ENCODE measurements at regions not wholly inside any gene's neighbourhood (a gene's known extent, or its start where the extent isn't known, plus 50 kb on each side); places are given as distances from the start of the nearest gene placed in this dataset.
"Not testable (repeated sequence)": the region's sequence is repeated elsewhere in the genome, so short reads cannot be mapped to it uniquely, and the experiment has no call there.

DNA sequence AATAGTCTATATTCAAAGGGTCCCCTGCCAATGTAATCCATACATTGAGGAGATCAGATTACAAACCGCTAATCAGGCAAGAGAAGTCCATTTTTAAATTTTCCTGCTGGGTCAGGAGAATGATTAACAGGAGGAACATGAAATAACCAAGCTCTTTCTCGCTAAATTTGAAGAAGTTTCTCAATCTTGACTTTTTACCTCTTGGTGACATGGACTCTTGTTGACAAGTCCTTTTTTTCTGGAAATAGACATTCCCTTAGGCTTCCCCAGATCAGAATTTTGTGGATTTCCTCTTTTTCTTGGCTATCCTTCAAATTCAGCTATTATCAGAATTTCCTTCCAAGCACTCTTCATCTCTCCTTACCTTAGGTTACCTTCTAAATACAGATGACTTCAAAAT, 153.0 kb upstream of the LRATD1 start:
- Histone ChIP-seq H3K9me3 (ENCODE audit: low read depth) (no peaks in the 10 kb centered on the region), H3K4me1 (ENCODE audit: low read depth) (no peaks in the 10 kb centered on the region), H3K27ac (no peak overlapping the region), H3K36me3 (no peaks in the 10 kb centered on the region), H3K27me3 (no peaks in the 10 kb centered on the region), H3K4me3 (no peak overlapping the region)
- TF ChIP-seq, protein P1, sequence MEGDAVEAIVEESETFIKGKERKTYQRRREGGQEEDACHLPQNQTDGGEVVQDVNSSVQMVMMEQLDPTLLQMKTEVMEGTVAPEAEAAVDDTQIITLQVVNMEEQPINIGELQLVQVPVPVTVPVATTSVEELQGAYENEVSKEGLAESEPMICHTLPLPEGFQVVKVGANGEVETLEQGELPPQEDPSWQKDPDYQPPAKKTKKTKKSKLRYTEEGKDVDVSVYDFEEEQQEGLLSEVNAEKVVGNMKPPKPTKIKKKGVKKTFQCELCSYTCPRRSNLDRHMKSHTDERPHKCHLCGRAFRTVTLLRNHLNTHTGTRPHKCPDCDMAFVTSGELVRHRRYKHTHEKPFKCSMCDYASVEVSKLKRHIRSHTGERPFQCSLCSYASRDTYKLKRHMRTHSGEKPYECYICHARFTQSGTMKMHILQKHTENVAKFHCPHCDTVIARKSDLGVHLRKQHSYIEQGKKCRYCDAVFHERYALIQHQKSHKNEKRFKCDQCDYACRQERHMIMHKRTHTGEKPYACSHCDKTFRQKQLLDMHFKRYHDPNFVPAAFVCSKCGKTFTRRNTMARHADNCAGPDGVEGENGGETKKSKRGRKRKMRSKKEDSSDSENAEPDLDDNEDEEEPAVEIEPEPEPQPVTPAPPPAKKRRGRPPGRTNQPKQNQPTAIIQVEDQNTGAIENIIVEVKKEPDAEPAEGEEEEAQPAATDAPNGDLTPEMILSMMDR (IDR thresholded peaks at IDR 0.05; ENCODE audit: low read depth, low read length), result no peak
- DNase-seq (ENCODE audit: low read depth in 1 of 2, low spot score in 1 of 2), result no peak

DNA sequence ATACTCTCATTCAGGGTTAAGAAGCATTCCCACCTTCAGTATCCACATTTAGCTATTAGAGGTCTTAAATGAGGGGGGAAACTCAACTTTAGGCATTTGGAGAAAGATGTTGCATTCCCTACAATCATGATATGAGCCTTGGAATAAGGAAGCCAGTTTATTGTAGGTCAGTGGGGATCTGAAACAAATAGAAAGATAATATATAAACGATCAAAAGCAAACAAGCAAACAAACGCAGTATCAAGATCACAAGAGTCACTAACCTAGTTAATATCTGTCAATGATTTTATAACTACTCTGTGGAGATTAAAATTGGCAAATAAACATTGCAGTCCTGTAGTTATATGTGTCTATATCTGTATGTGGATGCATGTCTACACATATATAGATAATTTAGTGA, 152.4 kb upstream of the LRATD1 start:
- Histone ChIP-seq H3K4me1 (ENCODE audit: low read depth) (no peaks in the 10 kb centered on the region), H3K4me3 (no peak overlapping the region), H3K27me3 (no peaks in the 10 kb centered on the region), H3K9me3 (ENCODE audit: low read depth) (no peaks in the 10 kb centered on the region), H3K27ac (no peak overlapping the region), H3K36me3 (no peaks in the 10 kb centered on the region)
- TF ChIP-seq, protein P1 (IDR thresholded peaks at IDR 0.05; ENCODE audit: low read depth, low read length), result no peak
- no peak for DNase-seq (ENCODE audit: low read depth in 1 of 2, low spot score in 1 of 2)

DNA sequence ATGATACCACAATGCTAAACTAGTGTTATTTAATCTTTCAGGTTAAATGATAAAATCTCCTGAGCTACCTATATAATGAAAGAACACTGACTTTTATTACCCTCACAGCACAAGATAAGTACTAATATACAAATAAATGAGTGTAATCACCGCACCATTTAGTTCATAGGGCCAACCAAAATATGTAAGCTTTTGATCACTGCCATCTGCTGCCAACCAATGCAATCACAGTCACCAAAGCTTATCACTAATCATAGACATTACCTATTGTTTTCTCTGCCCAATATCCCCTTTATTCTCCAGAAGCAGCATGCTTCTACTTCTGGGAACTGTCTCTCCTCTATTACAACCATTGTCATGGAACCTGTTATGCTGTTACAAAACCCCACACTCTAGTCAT, 151.6 kb upstream of the LRATD1 start:
- Histone ChIP-seq H3K36me3 (no peaks in the 10 kb centered on the region), H3K27ac (no peak overlapping the region), H3K27me3 (no peaks in the 10 kb centered on the region), H3K9me3 (ENCODE audit: low read depth) (no peaks in the 10 kb centered on the region), H3K4me3 (no peak overlapping the region), H3K4me1 (ENCODE audit: low read depth) (no peaks in the 10 kb centered on the region)
- no peak for DNase-seq (ENCODE audit: low read depth in 1 of 2, low spot score in 1 of 2)
- TF ChIP-seq, protein P1 (IDR thresholded peaks at IDR 0.05; ENCODE audit: low read depth, low read length), result no peak

DNA sequence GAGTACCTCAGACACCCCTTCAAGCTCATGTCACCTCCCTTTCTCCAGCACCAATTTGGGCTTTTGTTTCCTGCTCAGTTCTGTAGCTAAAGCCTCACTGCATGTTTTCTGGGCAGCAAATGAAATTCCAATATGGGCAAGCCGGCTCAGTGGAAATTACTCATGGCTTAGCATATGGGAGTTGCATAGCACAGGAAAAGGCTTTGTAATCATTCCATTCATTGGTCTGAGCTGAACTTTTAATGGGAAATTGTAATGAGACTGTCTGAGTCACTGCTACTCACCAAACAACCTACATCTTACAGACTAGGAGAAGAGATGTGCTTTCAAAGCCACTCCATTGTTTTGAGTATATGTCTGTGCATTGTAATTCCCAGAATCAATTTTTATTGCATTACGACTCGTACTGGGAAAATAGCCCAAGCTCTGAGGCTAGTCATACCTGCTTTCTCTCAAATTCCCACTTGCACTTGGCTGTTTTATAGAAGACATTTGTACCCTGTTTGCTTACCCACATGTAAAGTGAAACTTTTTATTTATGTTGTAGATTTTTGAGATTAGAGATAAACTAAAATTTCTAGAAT, 139.5 kb upstream of the LRATD1 start:
- no peaks in the 10 kb centered on the region for H3K4me1 ChIP-seq (ENCODE audit: low read depth)
- no peaks in the 10 kb centered on the region for H3K36me3 ChIP-seq
- H3K27ac ChIP-seq, result no peak overlapping the region
- no peaks in the 10 kb centered on the region for H3K9me3 ChIP-seq (ENCODE audit: low read depth)
- TF ChIP-seq, protein P1 (IDR thresholded peaks at IDR 0.05; ENCODE audit: low read depth, low read length), result no peak
- no peak for DNase-seq (ENCODE audit: low read depth in 1 of 2, low spot score in 1 of 2)
- no peak overlapping the region for H3K4me3 ChIP-seq
- H3K27me3 ChIP-seq, result no peaks in the 10 kb centered on the region

DNA sequence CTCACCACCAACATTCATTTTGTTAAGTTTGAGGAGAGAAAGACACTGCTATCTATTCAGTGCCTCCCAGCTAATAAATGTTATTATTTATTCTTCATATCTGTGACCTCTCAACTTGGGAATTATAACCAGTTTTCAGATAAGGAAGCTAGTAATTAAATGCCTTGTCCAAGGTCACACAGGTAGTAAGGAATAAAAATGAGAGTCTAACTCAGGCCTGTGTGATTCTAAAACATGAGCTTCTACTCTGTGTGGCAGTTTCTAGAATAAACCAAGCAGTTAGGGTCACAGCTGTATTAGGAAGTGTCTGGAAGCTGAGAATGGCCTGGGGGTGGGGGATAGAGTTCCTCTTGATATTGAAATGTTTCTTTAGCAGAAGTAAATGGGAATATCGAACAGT, 137.8 kb upstream of the LRATD1 start:
- no peaks in the 10 kb centered on the region for H3K4me1 ChIP-seq (ENCODE audit: low read depth)
- no peak for DNase-seq (ENCODE audit: low read depth in 1 of 2, low spot score in 1 of 2)
- no peak overlapping the region for H3K27ac ChIP-seq
- H3K9me3 ChIP-seq (ENCODE audit: low read depth), result no peaks in the 10 kb centered on the region
- H3K36me3 ChIP-seq, result no peaks in the 10 kb centered on the region
- no peak overlapping the region for H3K4me3 ChIP-seq
- H3K27me3 ChIP-seq, result no peaks in the 10 kb centered on the region
- TF ChIP-seq, protein P1 (IDR thresholded peaks at IDR 0.05; ENCODE audit: low read depth, low read length), result no peak

DNA sequence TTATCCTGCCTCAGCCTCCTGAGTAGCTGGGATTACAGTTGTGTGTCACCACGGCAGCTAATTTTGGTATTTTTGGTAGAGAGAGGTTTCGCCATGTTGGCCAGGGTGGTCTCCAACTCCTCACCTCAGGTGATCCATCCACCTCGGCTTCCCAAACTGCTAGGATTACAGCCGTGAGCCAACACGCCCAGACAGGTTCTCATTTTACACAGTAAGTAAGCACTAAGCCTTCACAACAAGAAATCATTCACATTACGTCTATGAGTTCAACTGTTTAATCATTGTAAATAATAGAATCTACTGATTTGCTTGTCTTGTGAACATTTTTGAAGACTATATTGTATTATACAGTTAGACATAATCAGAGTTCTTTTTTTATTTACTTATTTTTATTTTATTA, 131.5 kb upstream of the LRATD1 start:
- TF ChIP-seq, protein P1 (IDR thresholded peaks at IDR 0.05; ENCODE audit: low read depth, low read length), result no peak
- Histone ChIP-seq H3K4me1 (ENCODE audit: low read depth) (no peaks in the 10 kb centered on the region), H3K9me3 (ENCODE audit: low read depth) (no peaks in the 10 kb centered on the region), H3K27me3 (no peaks in the 10 kb centered on the region), H3K4me3 (no peak overlapping the region), H3K36me3 (no peaks in the 10 kb centered on the region), H3K27ac (no peak overlapping the region)
- no peak for DNase-seq (ENCODE audit: low read depth in 1 of 2, low spot score in 1 of 2)

DNA sequence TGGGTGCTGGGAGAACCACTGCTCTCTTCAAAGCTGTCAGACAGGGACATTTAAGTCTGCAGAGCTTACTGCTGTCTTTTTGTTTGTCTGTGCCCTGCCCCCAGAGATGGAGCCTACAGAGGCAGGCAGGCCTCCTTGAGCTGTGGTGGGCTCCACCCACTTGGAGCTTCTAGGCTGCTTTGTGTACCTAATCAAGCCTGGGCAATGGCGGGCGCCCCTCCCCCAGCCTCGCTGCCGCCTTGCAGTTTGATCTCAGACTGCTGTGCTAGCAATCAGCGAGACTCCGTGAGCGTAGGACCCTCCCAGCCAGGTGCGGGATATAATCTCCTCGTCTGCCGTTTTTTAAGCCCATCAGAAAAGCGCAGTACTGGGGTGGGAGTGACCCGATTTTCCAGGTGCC, 125.6 kb upstream of the LRATD1 start:
- not testable (repeated sequence) for H3K36me3 ChIP-seq; DNase-seq (ENCODE audit: low read depth in 1 of 2, low spot score in 1 of 2); H3K27me3 ChIP-seq; H3K4me3 ChIP-seq; H3K27ac ChIP-seq; H3K9me3 ChIP-seq (ENCODE audit: low read depth); H3K4me1 ChIP-seq (ENCODE audit: low read depth)

Data from cardiac muscle cell (in vitro differentiated cells and primary cell).